ENCODE measurements at regions not wholly inside any gene's neighbourhood (a gene's known extent, or its start where the extent isn't known, plus 50 kb on each side); places are given as distances from the start of the nearest gene placed in this dataset.

GRCh38 chr10:120688928-120689327 lies 162.2 kb upstream of the WDR11 start:
- Histone ChIP-seq H2AK5ac (ENCODE audit: insufficient read length, low read length) (no peak overlapping the region), H2BK12ac (ENCODE audit: insufficient read length, low read depth, low read length) (no peak overlapping the region), H4K20me1 (ENCODE audit: control insufficient read depth, insufficient read depth, insufficient read length) (no peaks in the 10 kb centered on the region), H2BK120ac (ENCODE audit: low read depth, low read length, poor library complexity, severe bottlenecking) (no peak overlapping the region), H3K56ac (ENCODE audit: insufficient read length, low read depth, low read length) (no peak overlapping the region), H3K23ac (ENCODE audit: insufficient read length, low read depth, low read length) (no peak overlapping the region), H2BK5ac (ENCODE audit: insufficient read length, low read length) (no peak overlapping the region), H3K4me1 (ENCODE audit: insufficient read depth, low read length) (no peaks in the 10 kb centered on the region), H3K4ac (ENCODE audit: low read depth, low read length) (no peak overlapping the region), H2BK15ac (ENCODE audit: low read depth, low read length) (no peak overlapping the region), H3K27ac (ENCODE audit: insufficient read length, low read depth, low read length) (no peak overlapping the region), H3K23me2 (ENCODE audit: insufficient read length, low read depth, low read length, poor library complexity, severe bottlenecking) (no peaks in the 10 kb centered on the region), H3T11ph (ENCODE audit: low read length) (no peak overlapping the region), H4K8ac (replicated peaks; ENCODE audit: insufficient read length, low read depth, low read length) (no peak overlapping the region), H4K91ac (ENCODE audit: insufficient read length, low read depth, low read length) (no peak overlapping the region), H2BK20ac (ENCODE audit: low read depth, low read length, poor library complexity, severe bottlenecking) (no peak overlapping the region), H2AFZ (ENCODE audit: low read length) (no peak overlapping the region), H3K18ac (ENCODE audit: insufficient read length, low read depth, low read length) (no peak overlapping the region), H4K5ac (ENCODE audit: insufficient read length, low read depth, low read length) (no peak overlapping the region), H3K14ac (ENCODE audit: insufficient read depth, low read length) (no peak overlapping the region), H3K79me1 (ENCODE audit: insufficient read depth, low read depth, low read length, poor library complexity, severe bottlenecking) (no peaks in the 10 kb centered on the region), H3K4me2 (ENCODE audit: insufficient read depth, insufficient read length, low read length) (no peak overlapping the region), H3K9ac (ENCODE audit: extremely low read depth, insufficient read length, low read length) (no peak overlapping the region), H3K9me3 (ENCODE audit: control insufficient read depth, low read depth, low read length) (no peaks in the 10 kb centered on the region), H3K27me3 (ENCODE audit: insufficient read depth, low read length) (no peaks in the 10 kb centered on the region), H3K79me2 (ENCODE audit: insufficient read depth, low read length) (no peaks in the 10 kb centered on the region)
- Mint-ChIP-seq H3K36me3 (ENCODE audit: insufficient read depth in 1 of 3, low read depth in 3 of 3) (no peaks in the 10 kb centered on the region), H3K27me3 (ENCODE audit: low read depth) (no peaks in the 10 kb centered on the region), H3K4me1 (peaks cover 10 to 12% of the 10 kb centered on the region in 2 experiments), H3K27ac (no peak overlapping the region), H3K4me3 (no peak overlapping the region), H3K9me3 (no peaks in the 10 kb centered on the region; a peak in 2 of 5 replicates)
- TF ChIP-seq, protein P1, sequence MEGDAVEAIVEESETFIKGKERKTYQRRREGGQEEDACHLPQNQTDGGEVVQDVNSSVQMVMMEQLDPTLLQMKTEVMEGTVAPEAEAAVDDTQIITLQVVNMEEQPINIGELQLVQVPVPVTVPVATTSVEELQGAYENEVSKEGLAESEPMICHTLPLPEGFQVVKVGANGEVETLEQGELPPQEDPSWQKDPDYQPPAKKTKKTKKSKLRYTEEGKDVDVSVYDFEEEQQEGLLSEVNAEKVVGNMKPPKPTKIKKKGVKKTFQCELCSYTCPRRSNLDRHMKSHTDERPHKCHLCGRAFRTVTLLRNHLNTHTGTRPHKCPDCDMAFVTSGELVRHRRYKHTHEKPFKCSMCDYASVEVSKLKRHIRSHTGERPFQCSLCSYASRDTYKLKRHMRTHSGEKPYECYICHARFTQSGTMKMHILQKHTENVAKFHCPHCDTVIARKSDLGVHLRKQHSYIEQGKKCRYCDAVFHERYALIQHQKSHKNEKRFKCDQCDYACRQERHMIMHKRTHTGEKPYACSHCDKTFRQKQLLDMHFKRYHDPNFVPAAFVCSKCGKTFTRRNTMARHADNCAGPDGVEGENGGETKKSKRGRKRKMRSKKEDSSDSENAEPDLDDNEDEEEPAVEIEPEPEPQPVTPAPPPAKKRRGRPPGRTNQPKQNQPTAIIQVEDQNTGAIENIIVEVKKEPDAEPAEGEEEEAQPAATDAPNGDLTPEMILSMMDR (conservative IDR thresholded peaks at IDR 0.05) = no peak
- no CpG with 5 or more reads among the region's 1 CpG for WGBS (ENCODE audit: extremely low coverage, insufficient read length, low lambda C conversion rate)
- DNase-seq = no peak

Data from H9 (cell line).